T-helper 22 cell (primary cell): ENCODE measurements at regions not wholly inside any gene's neighbourhood (a gene's known extent, or its start where the extent isn't known, plus 50 kb on each side); places are given as distances from the start of the nearest gene placed in this dataset.

Experiments
- DNase-seq: peaks from one replicate; pipeline ENCODE4 v3.0.0-alpha.2; 2020; ENCODE audit warnings: low read depth

- no peak for DNase-seq
Observed at GRCh38 chr3:17945018-17945798, 202.8 kb upstream of the TBC1D5 start.

GRCh38 chr3:17942856-17943255 is 200.4 kb upstream of the TBC1D5 start:
- no peak for DNase-seq

DNA sequence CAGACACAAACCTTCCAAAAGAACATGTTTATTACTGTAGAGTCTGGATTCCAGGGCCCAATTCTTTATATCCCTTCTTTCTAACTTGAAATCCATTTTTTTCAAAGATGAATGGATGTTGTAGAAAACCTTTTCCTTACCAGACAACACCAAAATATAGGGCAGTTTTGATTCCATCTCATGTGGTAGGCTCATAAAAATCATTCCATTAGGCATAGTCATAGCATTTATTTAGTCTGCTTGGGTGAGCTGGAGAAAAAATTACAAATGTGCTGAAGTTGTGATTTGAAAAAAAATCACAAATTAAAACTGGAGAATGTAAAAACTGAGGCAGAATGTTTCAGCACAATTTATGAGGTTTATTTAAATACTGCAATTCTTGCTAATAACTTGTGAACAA is 199.3 kb upstream of the TBC1D5 start:
- DNase-seq = no peak

- no peak for DNase-seq
Observed at GRCh38 chr3:17941152-17941551, 198.7 kb upstream of the TBC1D5 start.

DNA sequence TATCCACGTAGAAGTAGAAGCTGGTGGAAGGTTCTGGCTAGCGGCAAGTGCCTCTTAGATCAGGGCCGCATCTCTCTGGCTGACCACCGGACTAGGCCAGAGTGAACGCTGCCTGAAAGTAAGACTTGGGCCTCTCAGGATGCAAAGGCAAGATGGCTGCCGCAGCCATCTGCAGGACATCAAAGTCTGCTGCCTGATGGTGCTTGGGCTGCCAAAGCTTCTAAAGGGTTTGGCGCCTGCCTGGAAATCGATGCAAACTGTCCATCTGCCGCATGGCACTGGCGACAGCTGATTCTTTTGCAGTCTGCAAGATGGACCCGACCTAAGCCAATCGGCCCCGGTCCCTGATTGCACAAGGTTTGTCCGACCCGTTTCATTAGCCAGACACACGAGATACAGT is 196.7 kb upstream of the TBC1D5 start:
- no peak for DNase-seq

GRCh38 chr3:17938313-17938712 is 195.9 kb upstream of the TBC1D5 start:
- no peak for DNase-seq

DNA sequence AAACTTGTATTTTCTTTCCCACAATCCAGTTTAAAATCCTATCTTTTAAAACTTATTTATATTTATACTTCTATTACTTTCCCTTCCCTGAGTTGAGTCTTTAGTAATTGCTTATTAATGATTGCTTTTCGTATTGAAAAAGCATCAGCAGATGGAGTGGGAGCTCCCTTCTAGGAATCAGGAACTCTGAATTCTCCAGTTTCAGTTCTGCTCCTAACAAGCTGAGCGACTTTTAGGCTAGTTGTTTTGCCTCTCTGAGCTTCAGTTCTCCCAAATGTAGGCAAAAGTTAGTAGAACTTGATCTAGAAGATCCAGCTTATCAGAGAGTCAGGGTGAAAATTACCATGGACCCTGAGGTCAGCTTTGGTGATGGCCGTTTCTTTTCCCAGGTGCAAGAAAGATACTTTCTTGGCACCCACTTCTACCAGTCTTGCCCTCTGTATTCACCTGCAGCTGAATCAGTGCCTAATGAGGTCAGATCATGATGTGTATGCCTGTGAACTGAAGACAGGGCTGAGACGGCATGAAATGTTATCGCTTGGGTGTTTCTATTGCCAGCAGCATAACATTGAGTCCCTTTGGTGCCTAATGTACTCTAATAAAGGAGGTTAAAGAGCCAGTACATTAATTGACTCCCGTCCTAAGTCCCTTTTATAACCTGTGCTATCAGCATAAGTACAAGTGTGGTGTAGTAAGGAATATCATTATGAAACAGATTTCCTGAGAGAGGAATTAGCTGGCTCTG is 194.5 kb upstream of the TBC1D5 start:
- no peak for DNase-seq

DNA sequence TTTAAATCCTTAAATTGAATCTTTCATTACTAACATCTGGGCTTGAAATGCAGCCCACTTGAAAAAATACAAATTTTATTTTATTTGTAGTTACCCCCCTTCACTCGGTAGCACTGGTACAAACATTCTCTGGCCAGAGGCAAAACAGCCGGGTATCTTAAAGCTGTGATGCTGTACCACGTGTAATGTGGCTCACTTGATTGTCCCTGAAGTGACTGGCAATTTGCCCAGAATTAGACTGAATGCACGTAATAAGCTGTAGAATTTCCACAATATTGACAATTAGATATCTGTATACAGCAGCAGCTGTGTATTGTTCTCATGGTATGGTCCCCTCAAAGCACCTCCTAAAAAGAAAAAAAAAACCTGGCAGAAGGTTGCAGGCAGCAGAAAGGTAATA is 192.8 kb upstream of the TBC1D5 start:
- DNase-seq = no peak

GRCh38 chr3:17932136-17932771 is 189.8 kb upstream of the TBC1D5 start:
- DNase-seq = no peak

GRCh38 chr3:17931131-17931530 is 188.7 kb upstream of the TBC1D5 start:
- no peak for DNase-seq

DNA sequence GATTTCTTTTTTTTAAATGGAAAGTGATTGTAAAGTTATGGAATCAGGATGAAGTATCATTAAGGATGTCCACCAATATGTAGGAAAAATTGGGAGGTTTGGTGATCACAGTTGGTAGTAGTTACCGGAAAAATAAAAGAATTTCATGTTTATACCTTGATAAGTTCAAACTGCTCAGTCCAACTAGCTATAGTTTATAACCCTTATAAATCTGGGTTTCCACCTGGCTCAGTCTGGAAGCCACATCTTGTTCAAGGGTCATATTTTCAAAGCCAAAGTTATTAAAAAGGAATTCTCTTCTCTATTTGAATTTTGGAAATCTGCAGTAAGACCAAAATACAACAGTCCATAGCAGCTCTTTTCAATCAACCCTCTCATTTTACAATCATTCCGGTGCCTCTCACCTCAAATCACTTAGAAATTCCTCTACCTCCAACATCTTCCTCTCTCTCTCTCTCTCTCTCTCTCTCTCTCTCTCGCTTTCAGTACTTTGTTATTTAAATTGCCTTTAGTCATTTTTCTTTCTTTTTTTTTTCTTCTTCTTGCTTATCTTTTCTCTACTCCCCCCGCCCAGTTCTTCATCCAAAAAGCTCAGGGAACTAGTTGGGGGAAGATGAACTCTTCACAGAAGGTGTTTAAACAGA is 186.2 kb upstream of the TBC1D5 start:
- no peak for DNase-seq

- no peak for DNase-seq
Observed at GRCh38 chr3:17927036-17927435, 184.6 kb upstream of the TBC1D5 start.

GRCh38 chr3:17915341-17915740 is 172.9 kb upstream of the TBC1D5 start:
- no peak for DNase-seq

DNA sequence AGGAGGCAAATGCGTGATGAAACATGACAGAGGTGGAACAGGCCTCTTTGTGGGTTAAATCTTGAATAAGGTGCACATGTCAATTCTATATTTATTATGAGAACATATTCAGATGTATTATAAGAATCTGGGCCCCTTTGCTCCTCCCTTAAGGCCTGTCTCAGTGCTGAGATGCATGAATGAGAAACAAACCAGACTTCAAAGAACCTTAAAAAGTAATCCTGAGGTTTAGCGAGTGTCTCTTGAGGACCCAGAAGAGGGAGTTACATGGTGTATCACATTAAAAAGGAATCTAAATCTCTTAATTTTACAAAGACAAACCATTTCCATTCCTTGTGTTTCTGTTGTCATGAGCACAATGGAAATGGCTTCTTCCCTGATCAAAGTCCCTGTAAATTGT is 170.9 kb upstream of the TBC1D5 start:
- no peak for DNase-seq

GRCh38 chr3:17911986-17912760 is 169.7 kb upstream of the TBC1D5 start:
- no peak for DNase-seq

DNA sequence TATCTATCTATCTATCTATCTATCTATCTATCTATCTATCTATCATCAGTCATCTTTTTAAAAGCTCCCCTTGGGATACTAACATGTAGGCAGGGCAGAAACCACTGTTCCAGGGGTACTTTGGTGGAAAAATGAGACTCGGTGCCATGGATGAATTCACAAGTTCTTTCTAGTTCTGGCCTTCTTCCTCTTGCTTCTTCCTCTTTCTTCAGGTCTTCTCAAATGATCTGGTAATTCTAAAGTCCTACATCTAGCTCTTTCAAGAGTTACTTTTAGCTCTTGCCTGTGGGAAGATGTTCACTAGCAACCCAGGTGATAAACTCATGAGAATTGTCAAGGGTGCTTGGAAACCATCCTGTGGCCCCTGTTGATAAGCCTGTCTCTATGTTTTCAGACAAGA is 168.5 kb upstream of the TBC1D5 start:
- DNase-seq = no peak

- no peak for DNase-seq
Observed at GRCh38 chr3:17909714-17910113, 167.3 kb upstream of the TBC1D5 start.

- no peak for DNase-seq
Observed at GRCh38 chr3:17908399-17909191, 166.2 kb upstream of the TBC1D5 start.

- no peak for DNase-seq
Observed at GRCh38 chr3:17905996-17906395, 163.6 kb upstream of the TBC1D5 start.

DNA sequence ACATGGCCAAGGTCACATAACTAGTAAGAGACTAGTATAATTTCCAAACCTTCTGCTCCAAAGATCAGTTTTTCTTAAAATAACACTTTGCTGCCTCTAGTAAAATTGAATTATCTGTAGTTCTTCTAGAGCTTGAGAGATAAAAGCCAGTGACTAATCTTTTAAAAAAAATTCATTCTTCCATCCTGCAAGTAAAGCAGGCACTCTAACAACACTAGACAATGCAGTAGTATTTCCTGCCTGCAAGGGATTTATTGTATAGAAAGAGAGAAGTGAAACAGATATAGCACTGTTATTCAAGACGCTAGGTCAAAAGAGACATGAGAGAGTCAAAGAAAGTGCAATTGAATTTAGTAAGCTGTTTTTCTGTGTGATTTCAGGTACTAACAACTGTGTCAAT is 159.5 kb upstream of the TBC1D5 start:
- no peak for DNase-seq

GRCh38 chr3:17894434-17895060 is 152.1 kb upstream of the TBC1D5 start:
- DNase-seq = no peak
